Cardiac muscle cell (in vitro differentiated cells and primary cell): ENCODE measurements at regions not wholly inside any gene's neighbourhood (a gene's known extent, or its start where the extent isn't known, plus 50 kb on each side); places are given as distances from the start of the nearest gene placed in this dataset.

Experiments
- DNase-seq, 2 donors: peaks; one replicate each; pipeline versions ENCODE4 v3.0.0 to v3.0.0-alpha.2; 2010 to 2017; ENCODE audit warnings: low read depth in 1 of 2, low spot score in 1 of 2
- H3K27ac ChIP-seq: fragments of 200-600 bp; sonication (generic); 2 replicates; pipeline ENCODE4 v1.5.1; 2016
- H3K27me3 ChIP-seq: fragments of 200-600 bp; sonication (generic); 2 replicates; pipeline ENCODE4 v1.6.0; 2016; ENCODE audit warnings: control low read depth
- H3K36me3 ChIP-seq: fragments of 200-600 bp; sonication (generic); 2 replicates; pipeline ENCODE4 v1.5.1; 2016; ENCODE audit warnings: control low read depth
- H3K4me1 ChIP-seq: fragments of 200-600 bp; sonication (generic); 2 replicates; pipeline ENCODE4 v1.8.1; 2017; ENCODE audit warnings: low read depth, mild to moderate bottlenecking, mixed run types
- H3K4me3 ChIP-seq: fragments of 200-600 bp; sonication (generic); 2 replicates; pipeline ENCODE4 v1.5.1; 2016; ENCODE audit warnings: mild to moderate bottlenecking
- H3K9me3 ChIP-seq: fragments of 200-600 bp; sonication (generic); 2 replicates; pipeline ENCODE4 v1.5.1; 2017; ENCODE audit warnings: low read depth, mild to moderate bottlenecking, control low read depth
- TF ChIP-seq, protein P1 (sequence below): IDR thresholded peaks from 2 replicates; pipeline ENCODE4 v1.5.1; 2012; ENCODE audit warnings: low read depth, mild to moderate bottlenecking, low read length

DNA sequence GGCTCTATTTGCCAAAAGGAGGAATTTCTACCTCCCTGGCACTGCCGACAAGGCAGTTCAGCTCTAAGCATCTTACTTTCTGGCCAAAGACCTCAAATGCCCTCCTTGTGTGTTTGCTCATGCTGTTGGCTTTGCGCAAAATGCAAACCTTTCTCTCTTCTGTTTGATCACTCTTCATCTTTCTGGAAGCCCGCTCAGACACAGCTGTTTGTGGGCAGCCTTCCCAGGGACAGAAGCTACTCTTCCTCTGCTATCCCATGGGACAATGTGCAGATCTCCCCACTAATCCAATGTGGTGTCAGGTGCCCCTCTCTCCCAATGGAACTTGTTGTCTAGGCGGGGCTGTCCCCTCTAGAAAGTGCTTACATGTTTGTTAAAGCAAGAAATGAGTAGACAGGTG is 278.7 kb downstream of the CCSER2 start:
- TF ChIP-seq, protein P1, sequence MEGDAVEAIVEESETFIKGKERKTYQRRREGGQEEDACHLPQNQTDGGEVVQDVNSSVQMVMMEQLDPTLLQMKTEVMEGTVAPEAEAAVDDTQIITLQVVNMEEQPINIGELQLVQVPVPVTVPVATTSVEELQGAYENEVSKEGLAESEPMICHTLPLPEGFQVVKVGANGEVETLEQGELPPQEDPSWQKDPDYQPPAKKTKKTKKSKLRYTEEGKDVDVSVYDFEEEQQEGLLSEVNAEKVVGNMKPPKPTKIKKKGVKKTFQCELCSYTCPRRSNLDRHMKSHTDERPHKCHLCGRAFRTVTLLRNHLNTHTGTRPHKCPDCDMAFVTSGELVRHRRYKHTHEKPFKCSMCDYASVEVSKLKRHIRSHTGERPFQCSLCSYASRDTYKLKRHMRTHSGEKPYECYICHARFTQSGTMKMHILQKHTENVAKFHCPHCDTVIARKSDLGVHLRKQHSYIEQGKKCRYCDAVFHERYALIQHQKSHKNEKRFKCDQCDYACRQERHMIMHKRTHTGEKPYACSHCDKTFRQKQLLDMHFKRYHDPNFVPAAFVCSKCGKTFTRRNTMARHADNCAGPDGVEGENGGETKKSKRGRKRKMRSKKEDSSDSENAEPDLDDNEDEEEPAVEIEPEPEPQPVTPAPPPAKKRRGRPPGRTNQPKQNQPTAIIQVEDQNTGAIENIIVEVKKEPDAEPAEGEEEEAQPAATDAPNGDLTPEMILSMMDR: no peak
- Histone ChIP-seq H3K27ac (no peak overlapping the region), H3K4me3 (no peak overlapping the region), H3K9me3 (no peaks in the 10 kb centered on the region), H3K36me3 (no peaks in the 10 kb centered on the region), H3K4me1 (no peaks in the 10 kb centered on the region), H3K27me3 (peaks cover 29% of the 10 kb centered on the region)
- no peak for DNase-seq

DNA sequence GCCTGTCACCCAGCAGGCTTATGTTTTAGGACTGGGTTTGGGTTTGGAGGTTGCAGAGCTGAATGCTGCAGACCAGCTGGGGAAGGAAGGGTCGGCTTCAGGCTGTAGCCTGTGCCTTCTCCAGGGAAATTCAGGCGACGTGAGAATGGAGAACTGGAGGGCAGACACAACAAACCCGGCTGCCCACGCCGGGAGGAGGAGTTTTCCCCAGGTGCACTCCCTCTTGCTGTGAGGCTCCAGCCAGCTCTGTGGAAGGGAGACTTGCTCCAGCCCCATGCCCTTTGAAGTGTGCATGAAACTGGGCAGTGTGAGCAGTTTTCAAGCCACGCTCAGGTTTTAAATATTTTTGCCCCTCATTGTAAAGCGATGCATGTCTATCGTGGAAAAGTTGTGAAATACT is 279.1 kb downstream of the CCSER2 start:
- no peaks in the 10 kb centered on the region for H3K4me1 ChIP-seq
- no peak overlapping the region for H3K4me3 ChIP-seq
- H3K27me3 ChIP-seq: peaks cover 24% of the 10 kb centered on the region
- H3K27ac ChIP-seq: no peak overlapping the region
- TF ChIP-seq, protein P1: no peak
- no peaks in the 10 kb centered on the region for H3K9me3 ChIP-seq
- no peaks in the 10 kb centered on the region for H3K36me3 ChIP-seq
- no peak for DNase-seq

DNA sequence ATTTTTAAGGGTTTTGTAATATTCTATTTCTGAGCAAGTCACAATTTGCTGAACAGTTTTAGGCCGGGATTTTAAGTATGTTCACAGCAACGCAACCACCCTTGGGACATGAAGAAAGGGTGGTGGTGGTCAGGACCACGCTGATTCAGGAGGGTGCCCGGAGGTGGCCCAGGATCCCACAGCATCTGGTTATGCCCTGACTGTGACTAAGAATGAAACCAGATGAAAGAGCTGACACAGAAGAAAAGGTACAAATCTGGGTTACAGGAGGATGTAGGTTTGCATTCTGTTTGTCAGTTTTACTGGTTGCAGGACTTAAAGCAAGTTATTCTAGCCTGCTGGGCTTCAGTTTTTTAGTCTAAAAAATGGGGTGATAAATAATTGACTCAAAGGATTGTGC is 279.7 kb downstream of the CCSER2 start:
- Histone ChIP-seq H3K4me1 (no peaks in the 10 kb centered on the region), H3K36me3 (no peaks in the 10 kb centered on the region), H3K4me3 (no peak overlapping the region), H3K9me3 (no peaks in the 10 kb centered on the region), H3K27me3 (peaks cover 18% of the 10 kb centered on the region), H3K27ac (no peak overlapping the region)
- DNase-seq: no peak
- TF ChIP-seq, protein P1: no peak

DNA sequence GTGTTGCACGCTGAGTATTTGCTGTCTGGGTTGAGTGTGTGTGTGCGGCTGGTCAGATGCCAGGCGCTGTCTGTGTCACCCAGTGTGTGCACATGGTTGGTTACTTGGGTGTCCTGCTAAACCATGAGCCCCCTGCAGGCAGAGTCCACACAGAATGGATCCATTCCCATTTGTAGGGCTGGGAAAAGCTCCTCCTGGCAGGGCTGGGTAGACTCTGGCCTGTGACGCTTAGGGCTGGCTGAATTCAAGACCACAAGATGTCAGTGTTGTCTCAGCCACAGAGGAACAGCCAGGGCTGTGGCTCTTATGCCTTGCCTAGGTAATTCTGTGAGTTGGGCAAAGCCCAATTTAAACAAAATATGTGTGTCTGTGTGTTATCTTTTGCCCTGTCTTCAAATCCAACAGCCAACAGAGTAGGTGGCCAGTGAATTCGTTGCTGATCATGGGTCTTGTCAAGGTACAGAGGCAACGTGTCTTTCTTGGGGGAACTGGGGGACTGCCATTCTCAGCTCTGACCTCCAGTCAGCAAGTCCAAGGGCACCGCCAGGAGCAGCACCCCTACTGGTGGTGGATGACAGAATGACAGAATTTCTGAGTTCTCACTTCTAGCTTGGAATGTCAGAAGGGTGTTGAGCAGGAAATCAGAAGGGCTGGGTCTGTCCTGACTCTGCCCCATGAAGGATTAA is 285.1 kb downstream of the CCSER2 start:
- peak; percentile 20 to 87 for DNase-seq
- H3K27ac ChIP-seq: peak overlapping the region; percentile 55
- no peaks in the 10 kb centered on the region for H3K9me3 ChIP-seq

DNA sequence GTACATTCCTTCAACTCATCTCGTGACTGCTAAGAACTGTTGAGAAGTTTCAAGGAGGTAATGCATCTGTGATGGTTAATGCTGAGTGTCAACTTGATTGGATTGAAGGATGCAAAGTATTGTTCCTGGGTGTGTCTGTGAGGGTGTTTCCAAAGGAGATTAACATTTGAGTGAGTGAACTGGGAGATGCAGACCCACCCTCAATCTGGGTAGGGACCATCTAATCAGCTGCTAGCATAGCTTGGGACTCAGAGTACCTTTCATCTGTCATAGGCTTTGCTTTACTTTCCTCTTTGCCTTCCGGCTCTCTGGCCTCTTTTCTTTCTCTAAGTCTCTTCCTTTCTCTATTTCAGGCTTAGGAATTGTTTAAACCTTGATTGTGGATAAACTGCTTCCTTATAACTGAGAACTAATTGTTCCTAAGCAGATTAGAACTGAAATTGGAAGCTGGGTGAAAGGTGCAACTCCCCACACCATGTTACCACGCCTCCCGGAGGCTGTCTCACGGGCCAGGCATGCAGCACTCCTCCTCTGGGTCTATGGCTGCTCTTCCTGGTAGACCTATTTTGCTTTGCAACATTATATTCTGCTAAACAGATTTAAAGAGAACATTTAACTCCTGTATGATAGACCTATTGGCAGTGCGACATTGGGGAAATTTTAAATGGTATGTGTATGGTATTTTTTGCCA is 298.2 kb downstream of the CCSER2 start:
- TF ChIP-seq, protein P1: no peak
- H3K9me3 ChIP-seq: no peaks in the 10 kb centered on the region
- peaks cover 3% of the 10 kb centered on the region for H3K4me1 ChIP-seq
- H3K27ac ChIP-seq: no peak overlapping the region
- DNase-seq: no peak
- no peaks in the 10 kb centered on the region for H3K36me3 ChIP-seq
- H3K27me3 ChIP-seq: no peaks in the 10 kb centered on the region
- H3K4me3 ChIP-seq: no peak overlapping the region

More for the DNA sequence above, 285.1 kb downstream of the CCSER2 start:
- Histone ChIP-seq H3K36me3 (no peaks in the 10 kb centered on the region), H3K4me3 (no peak overlapping the region), H3K4me1 (peaks cover 7% of the 10 kb centered on the region), H3K27me3 (peaks cover 3% of the 10 kb centered on the region)
- TF ChIP-seq, protein P1: peak; percentile 7
